H9 (cell line): ENCODE measurements at regions not wholly inside any gene's neighbourhood (a gene's known extent, or its start where the extent isn't known, plus 50 kb on each side); places are given as distances from the start of the nearest gene placed in this dataset.

Source experiments
- DNase-seq: peaks from one replicate; pipeline ENCODE4 v3.0.0-alpha.2; 2017
- H2AFZ ChIP-seq: one replicate; pipeline ENCODE4 v1.6.1; 2013; ENCODE audit warnings: mild to moderate bottlenecking, low read length, control low read depth, moderate library complexity
- H2AK5ac ChIP-seq: 2 replicates; pipeline ENCODE4 v1.6.1; 2013; ENCODE audit warnings: low read length, control low read depth, mixed read lengths; ENCODE audit not compliant: insufficient read length
- H2BK120ac ChIP-seq: one replicate; pipeline ENCODE4 v1.6.1; 2013; ENCODE audit warnings: low read depth, mild to moderate bottlenecking, low read length, control low read depth, inconsistent platforms; ENCODE audit not compliant: poor library complexity, severe bottlenecking
- H2BK12ac ChIP-seq: 2 replicates; pipeline ENCODE4 v1.6.1; 2013; ENCODE audit warnings: low read length, control low read depth, mixed read lengths, low read depth; ENCODE audit not compliant: insufficient read length
- H2BK15ac ChIP-seq: 2 replicates; pipeline ENCODE4 v1.6.1; 2013; ENCODE audit warnings: low read depth, low read length, control low read depth
- H2BK20ac ChIP-seq: one replicate; pipeline ENCODE4 v1.6.1; 2013; ENCODE audit warnings: low read depth, mild to moderate bottlenecking, low read length, control low read depth, inconsistent platforms; ENCODE audit not compliant: poor library complexity, severe bottlenecking
- H2BK5ac ChIP-seq: 2 replicates; pipeline ENCODE4 v1.6.1; 2013; ENCODE audit warnings: low read length, control low read depth, mixed read lengths; ENCODE audit not compliant: insufficient read length
- H3K14ac ChIP-seq: 2 replicates; pipeline ENCODE4 v1.6.1; 2013; ENCODE audit warnings: low read length, control low read depth; ENCODE audit not compliant: insufficient read depth
- H3K18ac ChIP-seq: 2 replicates; pipeline ENCODE4 v1.6.1; 2013; ENCODE audit warnings: low read depth, mild to moderate bottlenecking, mixed read lengths, low read length, control low read depth; ENCODE audit not compliant: insufficient read length
- H3K23ac ChIP-seq: 2 replicates; pipeline ENCODE4 v1.6.1; 2013; ENCODE audit warnings: low read length, control low read depth, mixed read lengths, low read depth; ENCODE audit not compliant: insufficient read length
- H3K23me2 ChIP-seq: 2 replicates; pipeline ENCODE4 v1.6.1; 2013; ENCODE audit warnings: low read depth, mild to moderate bottlenecking, mixed read lengths, low read length, control low read depth; ENCODE audit not compliant: insufficient read length, poor library complexity, severe bottlenecking
- H3K27ac ChIP-seq: 2 replicates; pipeline ENCODE4 v1.5.1; 2013; ENCODE audit warnings: low read length, control low read depth, mixed read lengths, low read depth; ENCODE audit not compliant: insufficient read length
- H3K27me3 ChIP-seq: 2 replicates; pipeline ENCODE4 v1.6.1; 2013; ENCODE audit warnings: low read length, control low read depth, inconsistent platforms; ENCODE audit not compliant: insufficient read depth
- H3K4ac ChIP-seq: 2 replicates; pipeline ENCODE4 v1.6.1; 2013; ENCODE audit warnings: low read depth, mild to moderate bottlenecking, control low read depth, inconsistent platforms, low read length, moderate library complexity
- H3K4me1 ChIP-seq: 2 replicates; pipeline ENCODE4 v1.6.1; 2013; ENCODE audit warnings: low read length, control low read depth, inconsistent platforms; ENCODE audit not compliant: insufficient read depth
- H3K4me2 ChIP-seq: 2 replicates; pipeline ENCODE4 v1.6.1; 2013; ENCODE audit warnings: low read length, control low read depth, mixed read lengths; ENCODE audit not compliant: insufficient read length, insufficient read depth
- H3K56ac ChIP-seq: 2 replicates; pipeline ENCODE4 v1.6.1; 2013; ENCODE audit warnings: low read depth, mild to moderate bottlenecking, mixed read lengths, low read length, control low read depth; ENCODE audit not compliant: insufficient read length
- H3K79me1 ChIP-seq: 2 replicates; pipeline ENCODE4 v1.6.1; 2013; ENCODE audit warnings: low read depth, mild to moderate bottlenecking, moderate library complexity, low read length, control low read depth, inconsistent platforms; ENCODE audit not compliant: insufficient read depth, poor library complexity, severe bottlenecking
- H3K79me2 ChIP-seq: 2 replicates; pipeline ENCODE4 v1.6.1; 2013; ENCODE audit warnings: low read length, control low read depth, inconsistent platforms; ENCODE audit not compliant: insufficient read depth
- H3K9ac ChIP-seq: 2 replicates; pipeline ENCODE4 v1.6.1; 2013; ENCODE audit warnings: low read length, control low read depth, mixed read lengths; ENCODE audit not compliant: insufficient read length; ENCODE audit errors: extremely low read depth
- H3K9me3 ChIP-seq: one replicate; pipeline ENCODE4 v1.6.1; 2013; ENCODE audit warnings: low read depth, low read length, inconsistent platforms; ENCODE audit not compliant: control insufficient read depth
- H3T11ph ChIP-seq: one replicate; pipeline ENCODE4 v1.6.1; 2013; ENCODE audit warnings: mild to moderate bottlenecking, low read length, control low read depth, inconsistent platforms
- H4K20me1 ChIP-seq: one replicate; pipeline ENCODE4 v1.6.1; 2013; ENCODE audit not compliant: control insufficient read depth, insufficient read length, insufficient read depth
- H4K5ac ChIP-seq: 2 replicates; pipeline ENCODE4 v1.6.1; 2013; ENCODE audit warnings: low read depth, mild to moderate bottlenecking, mixed read lengths, low read length, control low read depth; ENCODE audit not compliant: insufficient read length
- H4K8ac ChIP-seq: replicated peaks from 2 replicates; pipeline ENCODE4 v1.6.1; 2013; ENCODE audit warnings: low read length, control low read depth, mixed read lengths, low read depth; ENCODE audit not compliant: insufficient read length
- H4K91ac ChIP-seq: 2 replicates; pipeline ENCODE4 v1.6.1; 2013; ENCODE audit warnings: low read depth, mild to moderate bottlenecking, moderate library complexity, mixed read lengths, low read length, control low read depth; ENCODE audit not compliant: insufficient read length
- H3K27ac Mint-ChIP-seq, 3 experiments: 2 replicates in 2 of 3; 3 replicates in 1 of 3; pipeline ENCODE4 v1.8.0; 2020 to 2021; ENCODE audit warnings: mixed read lengths in 3 of 3, mild to moderate bottlenecking in 1 of 3, moderate library complexity in 1 of 3
- H3K27me3 Mint-ChIP-seq: 2 replicates; pipeline ENCODE4 v1.8.0; 2021; ENCODE audit warnings: low read depth, mild to moderate bottlenecking, moderate library complexity, mixed read lengths
- H3K36me3 Mint-ChIP-seq, 3 experiments: 2 replicates in 2 of 3; 3 replicates in 1 of 3; pipeline ENCODE4 v1.8.0; 2020 to 2021; ENCODE audit warnings: low read depth in 3 of 3, mixed read lengths in 3 of 3; ENCODE audit not compliant: insufficient read depth in 1 of 3
- H3K4me1 Mint-ChIP-seq, 2 experiments: 2 replicates each; pipeline ENCODE4 v1.8.0; 2020; ENCODE audit warnings: mixed read lengths in 2 of 2
- H3K4me3 Mint-ChIP-seq, 2 experiments: 2 replicates in 1 of 2; 3 replicates in 1 of 2; pipeline ENCODE4 v1.8.0; 2020 to 2021; ENCODE audit warnings: mild to moderate bottlenecking in 2 of 2, mixed read lengths in 2 of 2, moderate library complexity in 1 of 2
- H3K9me3 Mint-ChIP-seq, 2 experiments: 2 replicates in 1 of 2; 3 replicates in 1 of 2; pipeline ENCODE4 v1.8.0; 2020; ENCODE audit warnings: mild to moderate bottlenecking in 2 of 2, mixed read lengths in 2 of 2, moderate library complexity in 1 of 2
- CTCF ChIP-seq: fragments of 200-600 bp; sonication (generic); conservative IDR thresholded peaks from 3 replicates; pipeline ENCODE4 v1.8.0; 2021; ENCODE audit warnings: antibody characterized with exemption, mild to moderate bottlenecking
- WGBS: extraction: QIAGEN DNeasy Blood & Tissue Kit; methylation state at CpG from one replicate; pipeline ENCODE4 v1.1.7; 2013; ENCODE audit warnings: missing lambda C conversion rate, low lambda C conversion rate, mixed read lengths; ENCODE audit not compliant: insufficient read length; ENCODE audit errors: extremely low coverage; 5-methylcytosine and 5-hydroxymethylcytosine counted together

GRCh38 chr1:244237445-244237844 lies 186.4 kb downstream of the ZBTB18 start:
- Histone ChIP-seq H2BK5ac (no peak overlapping the region), H3K27me3 (no peaks in the 10 kb centered on the region), H3K14ac (no peak overlapping the region), H2AK5ac (no peak overlapping the region), H3K56ac (no peak overlapping the region), H3K4ac (no peak overlapping the region), H3K18ac (no peak overlapping the region), H3K79me1 (no peaks in the 10 kb centered on the region), H3K23me2 (no peaks in the 10 kb centered on the region), H2BK12ac (no peak overlapping the region), H3K27ac (no peak overlapping the region), H3K4me1 (no peaks in the 10 kb centered on the region), H4K8ac (no peak overlapping the region), H4K5ac (no peak overlapping the region), H2BK20ac (no peak overlapping the region), H2BK15ac (no peak overlapping the region), H3K23ac (no peak overlapping the region), H3K9me3 (no peaks in the 10 kb centered on the region), H3K79me2 (no peaks in the 10 kb centered on the region), H3K9ac (no peak overlapping the region), H2BK120ac (no peak overlapping the region), H4K20me1 (no peaks in the 10 kb centered on the region), H3T11ph (no peak overlapping the region), H3K4me2 (no peak overlapping the region), H4K91ac (no peak overlapping the region), H2AFZ (no peak overlapping the region)
- Mint-ChIP-seq H3K27me3 (no peaks in the 10 kb centered on the region), H3K4me1 (peaks cover 9 to 13% of the 10 kb centered on the region in 2 experiments), H3K27ac (no peak overlapping the region), H3K36me3 (no peaks in the 10 kb centered on the region), H3K9me3 (no peaks in the 10 kb centered on the region), H3K4me3 (no peak overlapping the region)
- no peak for DNase-seq
- WGBS: no CpG with 5 or more reads among the region's 8 CpGs
- no peak for TF ChIP-seq CTCF
